Neural cell (in vitro differentiated cells): ENCODE measurements at regions not wholly inside any gene's neighbourhood (a gene's known extent, or its start where the extent isn't known, plus 50 kb on each side); places are given as distances from the start of the nearest gene placed in this dataset.

ENCODE experiments used
- H2AFZ ChIP-seq: fragments of 200-600, 300-800 bp; sonication (generic), shearing (Covaris generic); 2 replicates; pipeline ENCODE4 v1.6.0; 2014; ENCODE audit warnings: low read depth, mild to moderate bottlenecking, antibody characterized with exemption, low read length, moderate library complexity
- H3F3A ChIP-seq: fragments of 200-600 bp; shearing (Covaris generic); 2 replicates; pipeline ENCODE4 v1.6.1; 2016; ENCODE audit warnings: mild to moderate bottlenecking, moderate library complexity, mixed read lengths, antibody characterized with exemption, low read length; ENCODE audit not compliant: insufficient read depth, poor library complexity, severe bottlenecking
- H3K27ac ChIP-seq: fragments of 200-600, 300-800 bp; sonication (generic), shearing (Covaris generic); 2 replicates; pipeline ENCODE4 v1.5.1; 2014; ENCODE audit warnings: mild to moderate bottlenecking, low read length, moderate library complexity
- H3K27me3 ChIP-seq: fragments of 300-800, 200-600 bp; sonication (generic), shearing (Covaris generic); 2 replicates; pipeline ENCODE4 v1.6.0; 2014; ENCODE audit warnings: mild to moderate bottlenecking, low read depth, low read length, moderate library complexity; ENCODE audit not compliant: insufficient read depth
- H3K36me3 ChIP-seq: fragments of 300-800, 200-600 bp; sonication (generic), shearing (Covaris generic); 2 replicates; pipeline ENCODE4 v1.5.1; 2014; ENCODE audit warnings: mild to moderate bottlenecking, antibody characterized with exemption, low read length, moderate library complexity; ENCODE audit not compliant: insufficient read depth
- H3K4me2 ChIP-seq: fragments of 300-800, 200-600 bp; sonication (generic), shearing (Covaris generic); 2 replicates; pipeline ENCODE4 v1.6.0; 2014; ENCODE audit warnings: mild to moderate bottlenecking, low read length
- H3K4me3 ChIP-seq: fragments of 300-800, 200-600 bp; sonication (generic), shearing (Covaris generic); 2 replicates; pipeline ENCODE4 v1.5.1; 2014; ENCODE audit warnings: mild to moderate bottlenecking, low read length, moderate library complexity
- H3K79me2 ChIP-seq: fragments of 200-600 bp; shearing (Covaris generic); replicated peaks from 2 replicates; pipeline ENCODE4 v1.6.0; 2014; ENCODE audit warnings: mild to moderate bottlenecking, low read length, moderate library complexity; ENCODE audit not compliant: insufficient read depth
- H3K9ac ChIP-seq: fragments of 300-800, 200-600 bp; sonication (generic), shearing (Covaris generic); 2 replicates; pipeline ENCODE4 v1.6.1; 2016; ENCODE audit warnings: mild to moderate bottlenecking, low read length, mixed read lengths
- H3K9me2 ChIP-seq: fragments of 200-600 bp; shearing (Covaris generic); 2 replicates; pipeline ENCODE4 v1.6.1; 2016; ENCODE audit warnings: mild to moderate bottlenecking, low read length, mixed read lengths; ENCODE audit not compliant: insufficient read depth
- H3K9me3 ChIP-seq: fragments of 200-600, 300-800 bp; sonication (generic), shearing (Covaris generic); 2 replicates; pipeline ENCODE4 v1.6.1; 2016; ENCODE audit warnings: mild to moderate bottlenecking, mixed run types, low read length, moderate library complexity, mixed read lengths
- H4K20me1 ChIP-seq: fragments of 200-600 bp; shearing (Covaris generic); 2 replicates; pipeline ENCODE4 v1.6.1; 2016; ENCODE audit warnings: mild to moderate bottlenecking, mixed run types; ENCODE audit not compliant: insufficient read depth
- EP300 ChIP-seq: fragments of 450-650 bp; conservative IDR thresholded peaks from 2 replicates; pipeline ENCODE4 v1.6.1; 2014; ENCODE audit warnings: antibody characterized with exemption, mild to moderate bottlenecking, moderate library complexity; ENCODE audit not compliant: poor library complexity, severe bottlenecking
- EZH2 ChIP-seq: fragments of 200-600, 300-800 bp; shearing (Covaris generic), sonication (generic); IDR thresholded peaks from 2 replicates; pipeline ENCODE4 v1.6.1; 2014; ENCODE audit warnings: antibody characterized with exemption, low read length, borderline replicate concordance, mild to moderate bottlenecking; ENCODE audit not compliant: insufficient read depth, poor library complexity, severe bottlenecking
- MXI1 ChIP-seq: fragments of 450-650 bp; conservative IDR thresholded peaks from 2 replicates; pipeline ENCODE4 v1.6.1; 2014; ENCODE audit warnings: antibody characterized with exemption, mild to moderate bottlenecking; ENCODE audit not compliant: poor library complexity, severe bottlenecking
- POLR2AphosphoS5 ChIP-seq: IDR thresholded peaks from 2 replicates; pipeline ENCODE4 v1.6.1; 2012
- RAD21 ChIP-seq: fragments of 450-650 bp; conservative IDR thresholded peaks from 2 replicates; pipeline ENCODE4 v1.6.1; 2014; ENCODE audit warnings: antibody characterized with exemption, mild to moderate bottlenecking, moderate library complexity
- SMC3 ChIP-seq: fragments of 450-650 bp; conservative IDR thresholded peaks from 2 replicates; pipeline ENCODE4 v1.6.1; 2014; ENCODE audit warnings: antibody characterized with exemption, mild to moderate bottlenecking, moderate library complexity; ENCODE audit not compliant: poor library complexity
- TAF1 ChIP-seq: IDR thresholded peaks from 2 replicates; pipeline ENCODE4 v1.6.1; 2012; ENCODE audit warnings: low read depth
- TF ChIP-seq, protein P1 (sequence below): fragments of 450-650 bp; IDR thresholded peaks from 2 replicates; pipeline ENCODE4 v1.5.1; 2014; ENCODE audit warnings: antibody characterized with exemption, mild to moderate bottlenecking, moderate library complexity; ENCODE audit not compliant: poor library complexity, severe bottlenecking
- TF ChIP-seq, protein P2 (sequence below): IDR thresholded peaks from 2 replicates; pipeline ENCODE4 v1.6.1; 2012; ENCODE audit warnings: borderline replicate concordance

DNA sequence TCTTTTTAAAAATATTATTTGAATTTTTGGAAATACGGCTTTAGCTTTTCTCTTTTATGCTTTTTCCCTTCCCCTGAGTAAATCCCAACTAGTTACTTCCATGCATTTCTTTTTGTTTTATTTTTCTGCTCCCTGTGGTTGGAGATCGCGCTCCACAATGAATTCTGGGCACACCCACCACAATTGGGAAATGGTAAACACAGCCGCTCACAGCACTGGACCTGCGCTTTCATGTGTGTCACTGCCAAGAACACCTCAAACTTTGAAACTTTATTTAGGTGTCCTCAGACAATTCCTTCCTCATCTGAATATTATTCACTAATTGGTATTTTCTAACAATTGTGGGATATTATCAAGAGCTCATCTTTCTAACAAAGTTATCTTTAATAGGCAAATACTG, 82.8 kb upstream of the TMEM18 start:
- H3K9me3 ChIP-seq, result no peaks in the 10 kb centered on the region
- no peak overlapping the region for H3K4me2 ChIP-seq
- no peaks in the 10 kb centered on the region for H3K79me2 ChIP-seq
- no peak overlapping the region for H3K4me3 ChIP-seq
- H3K27ac ChIP-seq, result no peak overlapping the region
- no peaks in the 10 kb centered on the region for H4K20me1 ChIP-seq
- H3K27me3 ChIP-seq, result no peaks in the 10 kb centered on the region
- no peak overlapping the region for H2AFZ ChIP-seq
- no peaks in the 10 kb centered on the region for H3K36me3 ChIP-seq
- TF ChIP-seq POLR2AphosphoS5 (no peak), EP300 (no peak), MXI1 (no peak), TAF1 (no peak), SMC3 (no peak), RAD21 (no peak), EZH2 (no peak)
- TF ChIP-seq, protein P1, sequence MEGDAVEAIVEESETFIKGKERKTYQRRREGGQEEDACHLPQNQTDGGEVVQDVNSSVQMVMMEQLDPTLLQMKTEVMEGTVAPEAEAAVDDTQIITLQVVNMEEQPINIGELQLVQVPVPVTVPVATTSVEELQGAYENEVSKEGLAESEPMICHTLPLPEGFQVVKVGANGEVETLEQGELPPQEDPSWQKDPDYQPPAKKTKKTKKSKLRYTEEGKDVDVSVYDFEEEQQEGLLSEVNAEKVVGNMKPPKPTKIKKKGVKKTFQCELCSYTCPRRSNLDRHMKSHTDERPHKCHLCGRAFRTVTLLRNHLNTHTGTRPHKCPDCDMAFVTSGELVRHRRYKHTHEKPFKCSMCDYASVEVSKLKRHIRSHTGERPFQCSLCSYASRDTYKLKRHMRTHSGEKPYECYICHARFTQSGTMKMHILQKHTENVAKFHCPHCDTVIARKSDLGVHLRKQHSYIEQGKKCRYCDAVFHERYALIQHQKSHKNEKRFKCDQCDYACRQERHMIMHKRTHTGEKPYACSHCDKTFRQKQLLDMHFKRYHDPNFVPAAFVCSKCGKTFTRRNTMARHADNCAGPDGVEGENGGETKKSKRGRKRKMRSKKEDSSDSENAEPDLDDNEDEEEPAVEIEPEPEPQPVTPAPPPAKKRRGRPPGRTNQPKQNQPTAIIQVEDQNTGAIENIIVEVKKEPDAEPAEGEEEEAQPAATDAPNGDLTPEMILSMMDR, result no peak
- TF ChIP-seq, protein P2, sequence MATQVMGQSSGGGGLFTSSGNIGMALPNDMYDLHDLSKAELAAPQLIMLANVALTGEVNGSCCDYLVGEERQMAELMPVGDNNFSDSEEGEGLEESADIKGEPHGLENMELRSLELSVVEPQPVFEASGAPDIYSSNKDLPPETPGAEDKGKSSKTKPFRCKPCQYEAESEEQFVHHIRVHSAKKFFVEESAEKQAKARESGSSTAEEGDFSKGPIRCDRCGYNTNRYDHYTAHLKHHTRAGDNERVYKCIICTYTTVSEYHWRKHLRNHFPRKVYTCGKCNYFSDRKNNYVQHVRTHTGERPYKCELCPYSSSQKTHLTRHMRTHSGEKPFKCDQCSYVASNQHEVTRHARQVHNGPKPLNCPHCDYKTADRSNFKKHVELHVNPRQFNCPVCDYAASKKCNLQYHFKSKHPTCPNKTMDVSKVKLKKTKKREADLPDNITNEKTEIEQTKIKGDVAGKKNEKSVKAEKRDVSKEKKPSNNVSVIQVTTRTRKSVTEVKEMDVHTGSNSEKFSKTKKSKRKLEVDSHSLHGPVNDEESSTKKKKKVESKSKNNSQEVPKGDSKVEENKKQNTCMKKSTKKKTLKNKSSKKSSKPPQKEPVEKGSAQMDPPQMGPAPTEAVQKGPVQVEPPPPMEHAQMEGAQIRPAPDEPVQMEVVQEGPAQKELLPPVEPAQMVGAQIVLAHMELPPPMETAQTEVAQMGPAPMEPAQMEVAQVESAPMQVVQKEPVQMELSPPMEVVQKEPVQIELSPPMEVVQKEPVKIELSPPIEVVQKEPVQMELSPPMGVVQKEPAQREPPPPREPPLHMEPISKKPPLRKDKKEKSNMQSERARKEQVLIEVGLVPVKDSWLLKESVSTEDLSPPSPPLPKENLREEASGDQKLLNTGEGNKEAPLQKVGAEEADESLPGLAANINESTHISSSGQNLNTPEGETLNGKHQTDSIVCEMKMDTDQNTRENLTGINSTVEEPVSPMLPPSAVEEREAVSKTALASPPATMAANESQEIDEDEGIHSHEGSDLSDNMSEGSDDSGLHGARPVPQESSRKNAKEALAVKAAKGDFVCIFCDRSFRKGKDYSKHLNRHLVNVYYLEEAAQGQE, result no peak
- no peaks in the 10 kb centered on the region for H3K9me2 ChIP-seq
- H3K9ac ChIP-seq, result no peak overlapping the region
- no peaks in the 10 kb centered on the region for H3F3A ChIP-seq

DNA sequence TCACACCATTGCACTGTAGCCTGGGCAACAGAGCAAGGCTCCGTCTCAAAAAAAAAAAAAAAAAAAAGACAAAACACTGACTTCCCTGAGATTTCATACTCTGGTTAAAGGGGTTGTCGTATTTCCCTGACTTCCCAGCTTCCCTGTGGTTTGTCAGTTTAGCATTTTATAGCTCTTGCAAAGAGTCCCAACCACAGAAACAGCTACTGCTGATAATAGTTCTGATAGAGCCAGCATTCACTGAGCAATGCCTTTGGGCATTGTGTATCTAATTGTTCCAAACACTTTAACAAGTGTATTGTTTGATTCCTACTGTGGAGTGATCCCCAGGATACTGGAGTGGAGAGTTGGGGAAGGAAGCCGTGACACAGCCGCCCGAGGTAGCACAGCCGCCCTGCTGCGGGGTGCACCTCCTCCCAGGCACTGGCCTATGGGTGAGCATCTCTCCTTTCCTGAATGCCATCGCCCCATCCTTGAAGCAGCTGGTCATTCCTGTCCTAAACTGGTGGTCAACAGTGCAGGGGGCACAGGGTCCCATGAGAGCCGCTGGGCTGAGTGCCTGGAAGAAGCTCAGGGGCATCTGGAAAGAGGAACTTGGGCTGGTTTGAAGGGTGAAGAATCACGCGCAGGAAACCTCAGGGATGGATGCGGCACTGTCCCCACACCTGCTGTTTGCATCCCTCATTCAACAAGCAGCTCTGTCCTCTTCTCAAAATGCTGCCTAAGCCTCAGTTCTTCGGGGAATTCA, 81.0 kb upstream of the TMEM18 start:
- Histone ChIP-seq H3K9ac (no peak overlapping the region), H3F3A (no peaks in the 10 kb centered on the region), H3K9me3 (no peaks in the 10 kb centered on the region), H3K4me2 (no peak overlapping the region), H4K20me1 (no peaks in the 10 kb centered on the region), H3K27ac (no peak overlapping the region), H3K27me3 (no peaks in the 10 kb centered on the region), H3K4me3 (no peak overlapping the region), H3K9me2 (no peaks in the 10 kb centered on the region), H3K79me2 (no peaks in the 10 kb centered on the region), H2AFZ (no peak overlapping the region), H3K36me3 (no peaks in the 10 kb centered on the region)
- TF ChIP-seq EZH2, result no peak
- TF ChIP-seq, protein P1, result no peak
- no peak for TF ChIP-seq RAD21
- no peak for TF ChIP-seq EP300
- no peak for TF ChIP-seq SMC3
- no peak for TF ChIP-seq MXI1
- no peak for TF ChIP-seq TAF1
- TF ChIP-seq, protein P2, result no peak
- no peak for TF ChIP-seq POLR2AphosphoS5
